ENCODE measurements at regions not wholly inside any gene's neighbourhood (a gene's known extent, or its start where the extent isn't known, plus 50 kb on each side); places are given as distances from the start of the nearest gene placed in this dataset.
"Not testable (repeated sequence)": the region's sequence is repeated elsewhere in the genome, so short reads cannot be mapped to it uniquely, and the experiment has no call there.

- H3K9me3 ChIP-seq = no peaks in the 10 kb centered on the region
- H3K4me3 ChIP-seq = no peak overlapping the region
- no peak for TF ChIP-seq CTCF (IDR thresholded peaks at IDR 0.05)
- no peak for TF ChIP-seq EP300 (IDR thresholded peaks at IDR 0.05)
- no peak for TF ChIP-seq POLR2A (IDR thresholded peaks at IDR 0.05)
- TF ChIP-seq POLR2AphosphoS5 (IDR thresholded peaks at IDR 0.05) = no peak
- no peak overlapping the region for H3K27ac ChIP-seq
- DNase-seq = no peak
- peaks cover 0 to 2% (median 0%) of the 10 kb centered on the region in 3 donors for H3K27me3 ChIP-seq
- H3K36me3 ChIP-seq = no peaks in the 10 kb centered on the region
- intact Hi-C loops (cut with DNase I) = no loop called here
- H3K4me1 ChIP-seq = no peaks in the 10 kb centered on the region
- WGBS, 2 donors = 81 to 85% methylated on average over 4 of the region's 4 CpGs
Observed at GRCh38 chr11:116030697-116031331, 526.6 kb upstream of the CADM1 start.

- H3K36me3 ChIP-seq; H3K4me1 ChIP-seq; intact Hi-C loops (cut with DNase I); DNase-seq; H3K4me3 ChIP-seq; H3K9me3 ChIP-seq; H3K27me3 ChIP-seq; H3K27ac ChIP-seq: not testable (repeated sequence)
- 8 to 48% methylated on average over 1 of the region's 1 CpG for WGBS, 2 donors
Observed at GRCh38 chr11:116028506-116028905, 524.3 kb upstream of the CADM1 start.

- Histone ChIP-seq H3K27me3 (no peaks in the 10 kb centered on the region), H3K27ac (no peak overlapping the region), H3K36me3 (no peaks in the 10 kb centered on the region), H3K9me3 (peaks cover 0 to 4% (median 0%) of the 10 kb centered on the region in 4 donors), H3K4me1 (no peaks in the 10 kb centered on the region), H3K4me3 (no peak overlapping the region)
- TF ChIP-seq POLR2AphosphoS5 (IDR thresholded peaks at IDR 0.05) (no peak), EP300 (IDR thresholded peaks at IDR 0.05) (no peak), POLR2A (IDR thresholded peaks at IDR 0.05) (no peak), CTCF (IDR thresholded peaks at IDR 0.05) (no peak)
- intact Hi-C loops (cut with DNase I) = loop anchor here (10.0 kb wide), 1 partner anchor 695 kb away; no protein-coding TSS in a partner anchor
- no peak for DNase-seq
Observed at GRCh38 chr11:115999437-115999836, 495.2 kb upstream of the CADM1 start.

- DNase-seq = no peak
- no peak overlapping the region for H3K4me3 ChIP-seq
- H3K27ac ChIP-seq = no peak overlapping the region
- no peaks in the 10 kb centered on the region for H3K4me1 ChIP-seq
- no peaks in the 10 kb centered on the region for H3K27me3 ChIP-seq
- H3K36me3 ChIP-seq = no peaks in the 10 kb centered on the region
- H3K9me3 ChIP-seq = no peaks in the 10 kb centered on the region
- intact Hi-C loops (cut with DNase I) = loop anchor here (10.0 kb wide), 1 partner anchor 698 kb away; no protein-coding TSS in a partner anchor
- whole genome bisulfite sequencing, 2 donors = 58 to 75% methylated on average over 3 of the region's 3 CpGs
- no peak for TF ChIP-seq CTCF (IDR thresholded peaks at IDR 0.05)
- TF ChIP-seq POLR2AphosphoS5 (IDR thresholded peaks at IDR 0.05) = no peak
- no peak for TF ChIP-seq POLR2A (IDR thresholded peaks at IDR 0.05)
- no peak for TF ChIP-seq EP300 (IDR thresholded peaks at IDR 0.05)
Observed at GRCh38 chr11:115996808-115997188, 492.6 kb upstream of the CADM1 start.

- no peaks in the 10 kb centered on the region for H3K27me3 ChIP-seq
- H3K4me1 ChIP-seq = no peaks in the 10 kb centered on the region
- H3K36me3 ChIP-seq = no peaks in the 10 kb centered on the region
- intact Hi-C loops (cut with DNase I) = loop anchor here (10.0 kb wide), 1 partner anchor 699 kb away; no protein-coding TSS in a partner anchor
- WGBS, 2 donors = 85 to 86% methylated on average over 5 of the region's 5 CpGs
- TF ChIP-seq POLR2A (IDR thresholded peaks at IDR 0.05) (no peak), CTCF (IDR thresholded peaks at IDR 0.05) (no peak), POLR2AphosphoS5 (IDR thresholded peaks at IDR 0.05) (no peak), EP300 (IDR thresholded peaks at IDR 0.05) (no peak)
- no peak overlapping the region for H3K4me3 ChIP-seq
- no peaks in the 10 kb centered on the region for H3K9me3 ChIP-seq
- no peak for DNase-seq
- no peak overlapping the region for H3K27ac ChIP-seq
Observed at GRCh38 chr11:115996125-115996807, 492.1 kb upstream of the CADM1 start.
